Activated T-helper 2 cell treated with anti-CD3 and anti-CD28 coated beads, Interferon-gamma antibody, Interleukin-2, Interleukin-4, amounts not matched to agents 10 μg/mL and 5 μg/mL and 100 μg/mL, durations not matched to agents 14 hours and 24 hours and 36 hours (primary cell): ENCODE measurements at regions not wholly inside any gene's neighbourhood (a gene's known extent, or its start where the extent isn't known, plus 50 kb on each side); places are given as distances from the start of the nearest gene placed in this dataset.
"Not testable (repeated sequence)": the region's sequence is repeated elsewhere in the genome, so short reads cannot be mapped to it uniquely, and the experiment has no call there.

ENCODE experiments used
- DNase-seq: peaks from one replicate; pipeline ENCODE4 v3.0.0; 2021; ENCODE audit warnings: low spot score
- H3K27ac Mint-ChIP-seq: one replicate; pipeline ENCODE4 v1.8.0; 2021; ENCODE audit warnings: mixed read lengths
- H3K27me3 Mint-ChIP-seq: one replicate; pipeline ENCODE4 v1.8.0; 2021; ENCODE audit warnings: low read depth, mixed read lengths
- H3K36me3 Mint-ChIP-seq: one replicate; pipeline ENCODE4 v1.8.0; 2021; ENCODE audit warnings: low read depth, mixed read lengths
- H3K4me1 Mint-ChIP-seq: one replicate; pipeline ENCODE4 v1.8.0; 2021; ENCODE audit warnings: low read depth, mixed read lengths
- H3K4me3 Mint-ChIP-seq: one replicate; pipeline ENCODE4 v1.8.0; 2021; ENCODE audit warnings: low read depth, mild to moderate bottlenecking, moderate library complexity, mixed read lengths
- H3K9me3 Mint-ChIP-seq: one replicate; pipeline ENCODE4 v1.8.0; 2021; ENCODE audit warnings: mixed read lengths
- intact Hi-C: fragments of 100-400 bp; cut with micrococcal nuclease; formaldehyde crosslinking; loops from one replicate; pipeline ENCODE4 v1.15.1; 2023

GRCh38 chr20:23299673-23300050 lies 50.9 kb upstream of the NXT1 start:
- intact Hi-C loops = no loop called here
- H3K27ac Mint-ChIP-seq = no peak overlapping the region
- no peak for DNase-seq
- H3K4me3 Mint-ChIP-seq = no peak overlapping the region
- no peaks in the 10 kb centered on the region for H3K9me3 Mint-ChIP-seq
- no peaks in the 10 kb centered on the region for H3K4me1 Mint-ChIP-seq
- H3K27me3 Mint-ChIP-seq = no peaks in the 10 kb centered on the region
- no peaks in the 10 kb centered on the region for H3K36me3 Mint-ChIP-seq

GRCh38 chr20:23298926-23299672 lies 51.5 kb upstream of the NXT1 start:
- intact Hi-C loops = no loop called here
- Mint-ChIP-seq H3K4me1 (no peaks in the 10 kb centered on the region), H3K36me3 (no peaks in the 10 kb centered on the region), H3K27ac (no peak overlapping the region), H3K4me3 (no peak overlapping the region), H3K27me3 (no peaks in the 10 kb centered on the region), H3K9me3 (no peaks in the 10 kb centered on the region)
- DNase-seq = no peak

- intact Hi-C loops = no loop called here
- H3K4me1 Mint-ChIP-seq = no peaks in the 10 kb centered on the region
- H3K36me3 Mint-ChIP-seq = no peaks in the 10 kb centered on the region
- no peaks in the 10 kb centered on the region for H3K27me3 Mint-ChIP-seq
- no peak overlapping the region for H3K27ac Mint-ChIP-seq
- no peak overlapping the region for H3K4me3 Mint-ChIP-seq
- DNase-seq = no peak
- H3K9me3 Mint-ChIP-seq = no peaks in the 10 kb centered on the region
These were observed 52.4 kb upstream of the NXT1 start for GRCh38 chr20:23298155-23298554.

- no peaks in the 10 kb centered on the region for H3K27me3 Mint-ChIP-seq
- H3K36me3 Mint-ChIP-seq = no peaks in the 10 kb centered on the region
- H3K4me1 Mint-ChIP-seq = no peaks in the 10 kb centered on the region
- H3K9me3 Mint-ChIP-seq = no peaks in the 10 kb centered on the region
- H3K4me3 Mint-ChIP-seq = no peak overlapping the region
- intact Hi-C loops = no loop called here
- DNase-seq = no peak
- no peak overlapping the region for H3K27ac Mint-ChIP-seq
These were observed 53.5 kb upstream of the NXT1 start for GRCh38 chr20:23296841-23297701.

GRCh38 chr20:23295934-23296333 lies 54.7 kb upstream of the NXT1 start:
- no peak for DNase-seq
- no peak overlapping the region for H3K4me3 Mint-ChIP-seq
- H3K36me3 Mint-ChIP-seq = no peaks in the 10 kb centered on the region
- no peaks in the 10 kb centered on the region for H3K4me1 Mint-ChIP-seq
- no peaks in the 10 kb centered on the region for H3K9me3 Mint-ChIP-seq
- H3K27ac Mint-ChIP-seq = no peak overlapping the region
- intact Hi-C loops = no loop called here
- H3K27me3 Mint-ChIP-seq = no peaks in the 10 kb centered on the region

GRCh38 chr20:23294671-23295070 lies 55.9 kb upstream of the NXT1 start:
- Mint-ChIP-seq H3K4me3 (no peak overlapping the region), H3K9me3 (no peaks in the 10 kb centered on the region), H3K4me1 (no peaks in the 10 kb centered on the region), H3K36me3 (no peaks in the 10 kb centered on the region), H3K27ac (no peak overlapping the region), H3K27me3 (no peaks in the 10 kb centered on the region)
- intact Hi-C loops = no loop called here
- DNase-seq = no peak

GRCh38 chr20:23294166-23294565 lies 56.4 kb upstream of the NXT1 start:
- H3K4me1 Mint-ChIP-seq = no peaks in the 10 kb centered on the region
- intact Hi-C loops = no loop called here
- no peak overlapping the region for H3K4me3 Mint-ChIP-seq
- no peaks in the 10 kb centered on the region for H3K9me3 Mint-ChIP-seq
- no peaks in the 10 kb centered on the region for H3K27me3 Mint-ChIP-seq
- H3K36me3 Mint-ChIP-seq = no peaks in the 10 kb centered on the region
- H3K27ac Mint-ChIP-seq = no peak overlapping the region
- no peak for DNase-seq

GRCh38 chr20:23293689-23294088 lies 56.9 kb upstream of the NXT1 start:
- intact Hi-C loops = no loop called here
- Mint-ChIP-seq H3K9me3 (no peaks in the 10 kb centered on the region), H3K27ac (no peak overlapping the region), H3K36me3 (no peaks in the 10 kb centered on the region), H3K4me1 (no peaks in the 10 kb centered on the region), H3K27me3 (no peaks in the 10 kb centered on the region), H3K4me3 (no peak overlapping the region)
- DNase-seq = no peak

- H3K27ac Mint-ChIP-seq, H3K9me3 Mint-ChIP-seq, H3K4me1 Mint-ChIP-seq, H3K27me3 Mint-ChIP-seq, H3K4me3 Mint-ChIP-seq, intact Hi-C loops, H3K36me3 Mint-ChIP-seq, DNase-seq: not testable (repeated sequence)
These were observed 58.3 kb upstream of the NXT1 start for GRCh38 chr20:23292311-23292710.

GRCh38 chr20:23291575-23292240 lies 58.9 kb upstream of the NXT1 start:
- Mint-ChIP-seq H3K4me3 (no peak overlapping the region), H3K4me1 (no peaks in the 10 kb centered on the region), H3K27ac (no peak overlapping the region), H3K9me3 (no peaks in the 10 kb centered on the region), H3K36me3 (no peaks in the 10 kb centered on the region), H3K27me3 (no peaks in the 10 kb centered on the region)
- intact Hi-C loops = no loop called here
- no peak for DNase-seq

- no peaks in the 10 kb centered on the region for H3K36me3 Mint-ChIP-seq
- H3K27me3 Mint-ChIP-seq = no peaks in the 10 kb centered on the region
- no peak for DNase-seq
- intact Hi-C loops = no loop called here
- no peak overlapping the region for H3K4me3 Mint-ChIP-seq
- H3K4me1 Mint-ChIP-seq = no peaks in the 10 kb centered on the region
- H3K27ac Mint-ChIP-seq = no peak overlapping the region
- no peaks in the 10 kb centered on the region for H3K9me3 Mint-ChIP-seq
These were observed 59.6 kb upstream of the NXT1 start for GRCh38 chr20:23290761-23291574.

GRCh38 chr20:23289724-23290395 lies 60.7 kb upstream of the NXT1 start:
- no peak for DNase-seq
- intact Hi-C loops = no loop called here
- H3K36me3 Mint-ChIP-seq = no peaks in the 10 kb centered on the region
- no peaks in the 10 kb centered on the region for H3K4me1 Mint-ChIP-seq
- no peak overlapping the region for H3K27ac Mint-ChIP-seq
- H3K9me3 Mint-ChIP-seq = no peaks in the 10 kb centered on the region
- H3K27me3 Mint-ChIP-seq = no peaks in the 10 kb centered on the region
- H3K4me3 Mint-ChIP-seq = no peak overlapping the region
